Neural cell (in vitro differentiated cells): ENCODE measurements at regions not wholly inside any gene's neighbourhood (a gene's known extent, or its start where the extent isn't known, plus 50 kb on each side); places are given as distances from the start of the nearest gene placed in this dataset.

Experiments used
- CTCF ChIP-seq: fragments of 450-650 bp; IDR thresholded peaks from 2 replicates; pipeline ENCODE4 v1.5.1; 2014; ENCODE audit warnings: antibody characterized with exemption, mild to moderate bottlenecking, moderate library complexity; ENCODE audit not compliant: poor library complexity, severe bottlenecking
- EP300 ChIP-seq: fragments of 450-650 bp; conservative IDR thresholded peaks from 2 replicates; pipeline ENCODE4 v1.6.1; 2014; ENCODE audit warnings: antibody characterized with exemption, mild to moderate bottlenecking, moderate library complexity; ENCODE audit not compliant: poor library complexity, severe bottlenecking
- EZH2 ChIP-seq: fragments of 200-600, 300-800 bp; shearing (Covaris generic), sonication (generic); IDR thresholded peaks from 2 replicates; pipeline ENCODE4 v1.6.1; 2014; ENCODE audit warnings: antibody characterized with exemption, low read length, borderline replicate concordance, mild to moderate bottlenecking; ENCODE audit not compliant: insufficient read depth, poor library complexity, severe bottlenecking
- MXI1 ChIP-seq: fragments of 450-650 bp; conservative IDR thresholded peaks from 2 replicates; pipeline ENCODE4 v1.6.1; 2014; ENCODE audit warnings: antibody characterized with exemption, mild to moderate bottlenecking; ENCODE audit not compliant: poor library complexity, severe bottlenecking
- POLR2AphosphoS5 ChIP-seq: IDR thresholded peaks from 2 replicates; pipeline ENCODE4 v1.6.1; 2012
- RAD21 ChIP-seq: fragments of 450-650 bp; conservative IDR thresholded peaks from 2 replicates; pipeline ENCODE4 v1.6.1; 2014; ENCODE audit warnings: antibody characterized with exemption, mild to moderate bottlenecking, moderate library complexity
- REST ChIP-seq: IDR thresholded peaks from 2 replicates; pipeline ENCODE4 v1.6.1; 2012; ENCODE audit warnings: borderline replicate concordance
- SMC3 ChIP-seq: fragments of 450-650 bp; conservative IDR thresholded peaks from 2 replicates; pipeline ENCODE4 v1.6.1; 2014; ENCODE audit warnings: antibody characterized with exemption, mild to moderate bottlenecking, moderate library complexity; ENCODE audit not compliant: poor library complexity
- TAF1 ChIP-seq: IDR thresholded peaks from 2 replicates; pipeline ENCODE4 v1.6.1; 2012; ENCODE audit warnings: low read depth

- TF ChIP-seq CTCF = no peak
- no peak for TF ChIP-seq MXI1
- TF ChIP-seq EP300 = no peak
- no peak for TF ChIP-seq REST
- TF ChIP-seq EZH2 = no peak
- no peak for TF ChIP-seq POLR2AphosphoS5
- TF ChIP-seq SMC3 = no peak
- TF ChIP-seq RAD21 = no peak
- TF ChIP-seq TAF1 = no peak
Observed at GRCh38 chr4:1537410-1538095, 131.3 kb upstream of the NKX1-1 start.
